H54 (cell line): ENCODE measurements at regions not wholly inside any gene's neighbourhood (a gene's known extent, or its start where the extent isn't known, plus 50 kb on each side); places are given as distances from the start of the nearest gene placed in this dataset.
"Not testable (repeated sequence)": the region's sequence is repeated elsewhere in the genome, so short reads cannot be mapped to it uniquely, and the experiment has no call there.

Experiments used
- DNase-seq: peaks from one replicate; pipeline ENCODE4 v3.0.0; 2011; ENCODE audit warnings: low spot score, mixed read lengths; ENCODE audit not compliant: insufficient read length
- FAIRE-seq: peaks from 3 replicates; lab custom pipeline; 2011; peaks lifted over from hg19 to GRCh38; lab: Jason Lieb, UNC
- POLR2A ChIP-seq: IDR thresholded peaks from 2 replicates; pipeline ENCODE4 v1.6.1; 2011; ENCODE audit warnings: low read depth, mild to moderate bottlenecking, low read length

- not testable (repeated sequence) for FAIRE-seq, DNase-seq
These were observed 123.9 kb downstream of the MREG start for GRCh38 chr2:215889240-215889969.

- no peak for TF ChIP-seq POLR2A
- FAIRE-seq (no peak), DNase-seq (no peak)
These were observed 124.7 kb downstream of the MREG start for GRCh38 chr2:215888680-215889079.

- no peak for TF ChIP-seq POLR2A
- DNase-seq (no peak), FAIRE-seq (no peak)
These were observed 126.0 kb downstream of the MREG start for GRCh38 chr2:215887303-215887702.

- DNase-seq, result no peak
These were observed 127.3 kb downstream of the MREG start for GRCh38 chr2:215886022-215886421.

GRCh38 chr2:215885536-215885935 lies 127.8 kb downstream of the MREG start:
- TF ChIP-seq POLR2A, result no peak
- DNase-seq (no peak), FAIRE-seq (no peak)

More at GRCh38 chr2:215886022-215886421, 127.3 kb downstream of the MREG start:
- FAIRE-seq, result no peak
- no peak for TF ChIP-seq POLR2A

- TF ChIP-seq POLR2A, result no peak
- FAIRE-seq, result no peak
- DNase-seq, result no peak
These were observed 128.8 kb downstream of the MREG start for GRCh38 chr2:215884451-215885087.

- TF ChIP-seq POLR2A, result no peak
- DNase-seq (no peak), FAIRE-seq (no peak)
These were observed 129.6 kb downstream of the MREG start for GRCh38 chr2:215883799-215884198.

GRCh38 chr2:215882689-215883088 lies 130.7 kb downstream of the MREG start:
- no peak for TF ChIP-seq POLR2A
- no peak for DNase-seq
- FAIRE-seq, result no peak

GRCh38 chr2:215881582-215881981 lies 131.8 kb downstream of the MREG start:
- no peak for FAIRE-seq
- DNase-seq, result no peak

GRCh38 chr2:215880970-215881369 lies 132.4 kb downstream of the MREG start:
- TF ChIP-seq POLR2A, result no peak
- FAIRE-seq (no peak), DNase-seq (no peak)

More at GRCh38 chr2:215881582-215881981, 131.8 kb downstream of the MREG start:
- TF ChIP-seq POLR2A, result no peak

GRCh38 chr2:215879977-215880940 lies 133.1 kb downstream of the MREG start:
- FAIRE-seq (no peak), DNase-seq (no peak)
- no peak for TF ChIP-seq POLR2A

- DNase-seq (no peak), FAIRE-seq (no peak)
- no peak for TF ChIP-seq POLR2A
These were observed 134.0 kb downstream of the MREG start for GRCh38 chr2:215879331-215879730.

GRCh38 chr2:215878476-215879063 lies 134.8 kb downstream of the MREG start:
- no peak for DNase-seq
- no peak for FAIRE-seq
- TF ChIP-seq POLR2A, result no peak

GRCh38 chr2:215876937-215877238 lies 136.5 kb downstream of the MREG start:
- FAIRE-seq (no peak), DNase-seq (no peak)
- TF ChIP-seq POLR2A, result no peak
